Hematopoietic multipotent progenitor cell treated with erythropoietin and hydrocortisone succinate and interleukin-3 and kit ligand, for 15 days (in vitro differentiated cells): ENCODE measurements at regions not wholly inside any gene's neighbourhood (a gene's known extent, or its start where the extent isn't known, plus 50 kb on each side); places are given as distances from the start of the nearest gene placed in this dataset.

Experiments used
- DNase-seq: peaks from one replicate; pipeline ENCODE4 v3.0.0-alpha.2; 2015; ENCODE audit warnings: low spot score

- DNase-seq: no peak
These were observed 240.0 kb upstream of the ADAMTSL1 start for GRCh38 chr9:18233776-18234445.

GRCh38 chr9:18235181-18235908 lies 238.6 kb upstream of the ADAMTSL1 start:
- DNase-seq: no peak

- no peak for DNase-seq
These were observed 237.6 kb upstream of the ADAMTSL1 start for GRCh38 chr9:18236336-18236735.

- no peak for DNase-seq
These were observed 236.2 kb upstream of the ADAMTSL1 start for GRCh38 chr9:18237776-18238175.

- no peak for DNase-seq
These were observed 235.7 kb upstream of the ADAMTSL1 start for GRCh38 chr9:18238254-18238653.

- DNase-seq: no peak
These were observed 235.1 kb upstream of the ADAMTSL1 start for GRCh38 chr9:18238752-18239447.

- no peak for DNase-seq
These were observed 233.7 kb upstream of the ADAMTSL1 start for GRCh38 chr9:18240213-18240612.

GRCh38 chr9:18245911-18246310 lies 228.0 kb upstream of the ADAMTSL1 start:
- DNase-seq: no peak

GRCh38 chr9:18250053-18250452 lies 223.9 kb upstream of the ADAMTSL1 start:
- DNase-seq: no peak

- no peak for DNase-seq
These were observed 220.0 kb upstream of the ADAMTSL1 start for GRCh38 chr9:18253950-18254349.

GRCh38 chr9:18255158-18255629 lies 218.8 kb upstream of the ADAMTSL1 start:
- DNase-seq: peak; percentile 72

- DNase-seq: no peak
These were observed 218.2 kb upstream of the ADAMTSL1 start for GRCh38 chr9:18255747-18256146.

GRCh38 chr9:18256568-18256967 lies 217.4 kb upstream of the ADAMTSL1 start:
- DNase-seq: no peak

- no peak for DNase-seq
These were observed 213.4 kb upstream of the ADAMTSL1 start for GRCh38 chr9:18260521-18260920.

GRCh38 chr9:18261181-18261580 lies 212.8 kb upstream of the ADAMTSL1 start:
- DNase-seq: no peak

- DNase-seq: no peak
These were observed 210.6 kb upstream of the ADAMTSL1 start for GRCh38 chr9:18263377-18263776.

- DNase-seq: no peak
These were observed 205.6 kb upstream of the ADAMTSL1 start for GRCh38 chr9:18268381-18268780.

GRCh38 chr9:18269561-18269960 lies 204.4 kb upstream of the ADAMTSL1 start:
- DNase-seq: no peak

GRCh38 chr9:18274693-18275092 lies 199.3 kb upstream of the ADAMTSL1 start:
- no peak for DNase-seq

GRCh38 chr9:18275313-18275990 lies 198.5 kb upstream of the ADAMTSL1 start:
- DNase-seq: no peak

- no peak for DNase-seq
These were observed 192.7 kb upstream of the ADAMTSL1 start for GRCh38 chr9:18281291-18281690.

- no peak for DNase-seq
These were observed 179.7 kb upstream of the ADAMTSL1 start for GRCh38 chr9:18294229-18294628.

GRCh38 chr9:18296702-18297055 lies 177.3 kb upstream of the ADAMTSL1 start:
- no peak for DNase-seq
